ENCODE measurements at regions not wholly inside any gene's neighbourhood (a gene's known extent, or its start where the extent isn't known, plus 50 kb on each side); places are given as distances from the start of the nearest gene placed in this dataset.

- no peak overlapping the region for H3K4me3 ChIP-seq (ENCODE audit: low read depth, low read length)
- TF ChIP-seq CTCF (IDR thresholded peaks at IDR 0.05; ENCODE audit: insufficient read depth, low read depth, low read length), result no peak
- no peak for DNase-seq (ENCODE audit: low read depth)
Observed at GRCh38 chr17:13120864-13121263, 103.0 kb upstream of the ELAC2 start.

DNA sequence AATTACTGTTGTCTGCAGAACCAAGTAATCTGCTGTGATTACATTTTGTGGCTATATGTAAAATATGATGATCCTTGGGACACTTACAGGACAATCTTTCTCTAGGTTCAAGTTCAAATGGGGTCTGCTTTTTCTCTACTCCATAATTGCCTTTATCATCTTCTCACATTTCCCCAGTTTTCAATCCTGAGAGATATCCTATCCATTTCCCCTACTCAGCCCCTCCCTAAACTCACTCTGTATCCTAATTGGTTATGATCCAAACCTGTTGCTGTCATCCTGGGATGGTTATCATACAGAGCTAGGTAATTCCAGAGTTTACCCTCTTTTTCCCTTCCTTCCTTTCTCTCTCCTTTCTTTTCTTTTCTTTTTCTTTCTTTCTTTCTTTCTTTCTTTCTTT lies 100.5 kb upstream of the ELAC2 start:
- no peak overlapping the region for H3K4me3 ChIP-seq (ENCODE audit: low read depth, low read length)
- DNase-seq (ENCODE audit: low read depth), result no peak
- no peak for TF ChIP-seq CTCF (IDR thresholded peaks at IDR 0.05; ENCODE audit: insufficient read depth, low read depth, low read length)

DNA sequence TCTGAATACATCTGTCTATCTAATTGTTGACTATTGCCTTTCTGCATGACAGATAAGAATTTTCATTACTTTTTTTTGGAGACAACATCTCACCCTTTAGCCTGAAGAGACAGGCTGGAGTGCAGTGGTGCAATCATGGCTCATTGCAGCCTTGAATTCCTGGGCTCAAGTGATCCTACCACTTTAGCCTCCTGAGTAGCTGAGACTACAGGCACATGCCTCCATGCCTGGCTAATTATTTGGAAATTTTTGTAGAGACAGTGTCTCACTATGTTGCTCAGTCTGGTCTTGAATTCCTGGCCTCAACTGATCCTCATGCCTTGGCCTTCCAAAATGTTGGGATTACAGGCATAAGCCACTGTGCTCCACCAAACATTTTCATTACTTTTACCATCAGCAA lies 99.8 kb upstream of the ELAC2 start:
- no peak for DNase-seq (ENCODE audit: low read depth)
- no peak for TF ChIP-seq CTCF (IDR thresholded peaks at IDR 0.05; ENCODE audit: insufficient read depth, low read depth, low read length)
- no peak overlapping the region for H3K4me3 ChIP-seq (ENCODE audit: low read depth, low read length)

GRCh38 chr17:13114601-13115031 lies 96.8 kb upstream of the ELAC2 start:
- TF ChIP-seq CTCF (IDR thresholded peaks at IDR 0.05; ENCODE audit: insufficient read depth, low read depth, low read length), result peak; percentile 86
- DNase-seq (ENCODE audit: low read depth), result peak; percentile 71
- peak overlapping the region; percentile 12 for H3K4me3 ChIP-seq (ENCODE audit: low read depth, low read length)

DNA sequence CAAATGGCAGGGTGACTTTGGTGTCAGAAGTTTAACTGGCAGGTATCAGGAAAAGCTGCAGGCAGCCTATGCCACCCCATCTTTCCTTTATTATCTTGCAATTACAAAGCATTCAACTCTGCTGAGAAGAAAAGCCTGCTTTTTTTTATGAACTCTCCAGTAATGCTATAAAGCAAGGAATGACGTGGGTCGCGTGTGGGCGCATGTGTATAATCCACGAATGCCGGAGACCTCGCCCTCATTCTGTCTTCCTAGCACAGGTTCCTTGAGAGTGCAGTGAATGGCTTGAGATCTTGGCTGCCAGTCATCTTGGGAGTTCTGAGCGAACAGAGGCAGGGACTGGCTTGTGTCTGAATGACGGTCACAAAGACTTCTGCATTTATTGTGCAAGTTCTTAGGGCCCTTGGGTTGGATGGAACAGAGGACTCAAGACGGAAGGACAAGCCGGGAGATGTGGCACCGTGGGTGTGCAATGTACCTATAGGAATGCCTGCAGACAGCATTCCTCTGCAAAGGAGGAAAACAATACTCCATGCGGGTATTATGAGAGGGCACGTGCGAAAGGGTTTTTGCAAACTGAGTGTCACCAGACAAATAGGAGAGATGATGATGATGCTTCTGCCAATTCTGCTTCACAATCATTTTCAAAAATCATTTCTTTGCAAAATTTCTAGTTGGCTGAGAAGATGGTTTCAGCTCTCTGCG lies 96.1 kb upstream of the ELAC2 start:
- DNase-seq (ENCODE audit: low read depth), result no peak
- no peak for TF ChIP-seq CTCF (IDR thresholded peaks at IDR 0.05; ENCODE audit: insufficient read depth, low read depth, low read length)
- H3K4me3 ChIP-seq (ENCODE audit: low read depth, low read length), result no peak overlapping the region

DNA sequence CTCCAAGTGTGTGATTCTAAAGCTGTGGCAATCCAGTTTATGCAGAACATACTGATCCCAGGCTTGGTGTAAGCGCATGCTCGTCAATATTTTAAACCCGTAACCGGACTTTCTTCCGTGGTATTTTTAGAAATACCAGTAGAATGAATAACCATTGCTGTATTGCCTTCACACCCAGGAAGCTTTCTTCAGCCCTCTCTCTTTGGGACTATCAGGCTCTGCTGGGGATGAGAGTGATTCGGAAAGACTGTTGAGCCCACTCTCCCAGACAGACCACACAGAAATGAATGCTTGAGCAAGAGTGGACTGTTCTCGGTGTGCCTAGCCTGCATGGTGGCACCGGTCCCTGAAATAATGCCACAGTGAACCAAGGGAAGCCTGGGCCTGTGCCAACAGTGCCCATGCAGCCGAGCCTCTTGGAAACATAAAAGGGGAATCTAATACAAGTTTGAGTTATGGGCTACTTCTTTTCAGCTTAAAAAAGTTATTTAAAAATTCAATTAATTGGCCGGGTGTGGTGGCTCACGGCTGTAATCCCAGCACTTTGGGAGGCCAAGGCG lies 89.9 kb upstream of the ELAC2 start:
- TF ChIP-seq CTCF (IDR thresholded peaks at IDR 0.05; ENCODE audit: insufficient read depth, low read depth, low read length), result no peak
- H3K4me3 ChIP-seq (ENCODE audit: low read depth, low read length), result no peak overlapping the region
- DNase-seq (ENCODE audit: low read depth), result no peak

- DNase-seq (ENCODE audit: low read depth), result no peak
- H3K4me3 ChIP-seq (ENCODE audit: low read depth, low read length), result no peak overlapping the region
- no peak for TF ChIP-seq CTCF (IDR thresholded peaks at IDR 0.05; ENCODE audit: insufficient read depth, low read depth, low read length)
Observed at GRCh38 chr17:13106171-13106570, 88.3 kb upstream of the ELAC2 start.
